BE2C (cell line): ENCODE measurements at regions not wholly inside any gene's neighbourhood (a gene's known extent, or its start where the extent isn't known, plus 50 kb on each side); places are given as distances from the start of the nearest gene placed in this dataset.

Source experiments
- DNase-seq: peaks from one replicate; pipeline ENCODE4 v3.0.0-alpha.2; 2020
- H3K27me3 ChIP-seq: fragments of 250-450 bp; sonication (Bioruptor Pico); 2 replicates; pipeline ENCODE4 v1.5.1; 2020; ENCODE audit warnings: mild to moderate bottlenecking
- H3K36me3 ChIP-seq: fragments of 250-450 bp; sonication (Bioruptor Pico); 2 replicates; pipeline ENCODE4 v1.5.1; 2020; ENCODE audit warnings: mild to moderate bottlenecking
- H3K4me1 ChIP-seq: fragments of 250-450 bp; sonication (Bioruptor Pico); 2 replicates; pipeline ENCODE4 v1.5.1; 2020
- H3K4me3 ChIP-seq: 2 replicates; pipeline ENCODE4 v1.5.1; 2011; ENCODE audit warnings: low read depth, low read length
- H3K9me3 ChIP-seq: fragments of 250-450 bp; sonication (Bioruptor Pico); 2 replicates; pipeline ENCODE4 v1.5.1; 2020
- TF ChIP-seq, protein P1 (sequence below): IDR thresholded peaks from 2 replicates; pipeline ENCODE4 v1.5.1; 2012; ENCODE audit warnings: mild to moderate bottlenecking, low read depth, low read length

DNA sequence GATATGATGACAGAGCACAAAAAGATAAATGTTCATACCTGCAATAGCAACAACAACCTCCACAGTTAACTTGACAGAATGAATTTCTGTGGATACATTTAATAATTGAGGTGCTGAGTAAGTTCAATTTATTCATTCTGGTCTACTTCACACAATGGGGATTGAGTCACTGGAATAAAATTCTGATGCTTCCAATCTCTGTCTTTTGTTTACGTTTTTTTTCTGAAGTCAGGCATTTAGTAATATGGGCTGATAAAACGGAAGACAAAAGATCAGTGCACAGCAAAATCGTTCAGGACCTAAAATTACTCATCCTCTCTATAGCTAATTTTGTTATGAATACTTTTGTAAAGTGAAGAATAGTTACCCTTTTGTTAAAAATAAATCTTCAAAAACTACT is 565.9 kb upstream of the CCDC54 start:
- TF ChIP-seq, protein P1, sequence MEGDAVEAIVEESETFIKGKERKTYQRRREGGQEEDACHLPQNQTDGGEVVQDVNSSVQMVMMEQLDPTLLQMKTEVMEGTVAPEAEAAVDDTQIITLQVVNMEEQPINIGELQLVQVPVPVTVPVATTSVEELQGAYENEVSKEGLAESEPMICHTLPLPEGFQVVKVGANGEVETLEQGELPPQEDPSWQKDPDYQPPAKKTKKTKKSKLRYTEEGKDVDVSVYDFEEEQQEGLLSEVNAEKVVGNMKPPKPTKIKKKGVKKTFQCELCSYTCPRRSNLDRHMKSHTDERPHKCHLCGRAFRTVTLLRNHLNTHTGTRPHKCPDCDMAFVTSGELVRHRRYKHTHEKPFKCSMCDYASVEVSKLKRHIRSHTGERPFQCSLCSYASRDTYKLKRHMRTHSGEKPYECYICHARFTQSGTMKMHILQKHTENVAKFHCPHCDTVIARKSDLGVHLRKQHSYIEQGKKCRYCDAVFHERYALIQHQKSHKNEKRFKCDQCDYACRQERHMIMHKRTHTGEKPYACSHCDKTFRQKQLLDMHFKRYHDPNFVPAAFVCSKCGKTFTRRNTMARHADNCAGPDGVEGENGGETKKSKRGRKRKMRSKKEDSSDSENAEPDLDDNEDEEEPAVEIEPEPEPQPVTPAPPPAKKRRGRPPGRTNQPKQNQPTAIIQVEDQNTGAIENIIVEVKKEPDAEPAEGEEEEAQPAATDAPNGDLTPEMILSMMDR, result no peak
- Histone ChIP-seq H3K27me3 (no peaks in the 10 kb centered on the region), H3K4me1 (peaks cover 16% of the 10 kb centered on the region), H3K36me3 (no peaks in the 10 kb centered on the region), H3K4me3 (no peak overlapping the region), H3K9me3 (no peaks in the 10 kb centered on the region)
- DNase-seq, result no peak

DNA sequence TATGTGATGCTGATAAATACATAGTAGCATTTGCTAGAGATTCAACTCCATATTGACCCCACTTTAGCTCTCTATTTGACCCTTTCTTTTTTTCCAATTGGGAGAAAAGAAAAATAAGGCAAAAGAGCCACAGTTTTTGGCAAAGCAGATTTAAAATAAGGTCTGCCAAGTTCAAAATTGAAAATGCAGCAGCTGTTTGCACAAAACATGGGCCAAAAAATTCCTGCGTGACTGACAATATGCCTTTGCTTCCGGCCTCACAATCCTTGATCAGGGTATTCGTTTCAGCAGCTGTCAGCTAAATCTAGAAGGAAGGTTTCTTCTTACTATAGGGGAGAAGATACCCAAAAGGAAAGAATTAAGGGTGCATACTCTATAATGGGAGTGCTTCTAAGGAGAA is 563.5 kb upstream of the CCDC54 start:
- no peaks in the 10 kb centered on the region for H3K36me3 ChIP-seq
- no peaks in the 10 kb centered on the region for H3K27me3 ChIP-seq
- TF ChIP-seq, protein P1, result no peak
- H3K9me3 ChIP-seq, result no peaks in the 10 kb centered on the region
- DNase-seq, result no peak
- peaks cover 16% of the 10 kb centered on the region for H3K4me1 ChIP-seq
- no peak overlapping the region for H3K4me3 ChIP-seq

DNA sequence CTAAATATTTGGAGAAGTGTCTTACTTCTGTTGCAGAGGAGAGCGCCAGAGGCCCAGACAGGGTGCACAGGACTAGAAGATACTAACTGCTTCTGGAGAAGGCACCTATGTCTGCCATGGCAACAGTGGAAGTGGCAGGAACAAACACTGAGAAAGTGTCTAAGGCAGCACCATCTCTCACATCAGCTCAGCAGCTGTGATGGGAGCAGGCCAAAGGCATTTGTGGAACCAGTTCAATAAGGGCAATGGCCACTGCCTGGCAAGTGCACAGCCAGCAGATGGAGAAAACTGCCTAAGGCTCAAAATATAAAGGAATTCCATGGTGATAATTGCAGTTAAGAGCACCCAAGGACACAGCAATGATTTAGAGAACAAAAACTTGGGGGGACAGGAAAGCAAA is 563.0 kb upstream of the CCDC54 start:
- Histone ChIP-seq H3K4me1 (peaks cover 16% of the 10 kb centered on the region), H3K9me3 (no peaks in the 10 kb centered on the region), H3K27me3 (no peaks in the 10 kb centered on the region), H3K36me3 (no peaks in the 10 kb centered on the region), H3K4me3 (no peak overlapping the region)
- TF ChIP-seq, protein P1, result no peak
- no peak for DNase-seq

DNA sequence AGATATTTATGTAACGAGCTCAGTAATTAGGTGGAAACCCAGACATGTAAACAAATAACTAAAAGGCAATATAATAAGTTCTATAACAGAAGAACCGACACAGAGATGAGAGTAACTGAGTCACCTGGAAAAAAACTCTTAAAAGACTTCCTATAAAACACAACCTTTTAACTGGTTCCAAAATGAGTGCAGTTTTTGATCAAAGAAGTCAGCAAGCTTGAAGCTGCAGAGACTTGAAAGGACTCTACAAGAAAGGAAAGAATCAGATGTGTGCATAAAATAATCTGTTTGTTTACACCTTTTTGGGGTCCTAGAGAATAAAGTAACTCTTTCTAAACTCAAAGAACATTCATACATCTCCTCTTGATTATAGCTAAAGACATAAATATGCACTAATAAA is 560.4 kb upstream of the CCDC54 start:
- Histone ChIP-seq H3K36me3 (no peaks in the 10 kb centered on the region), H3K9me3 (no peaks in the 10 kb centered on the region), H3K27me3 (no peaks in the 10 kb centered on the region), H3K4me3 (no peak overlapping the region), H3K4me1 (no peaks in the 10 kb centered on the region; the same call in 1 of the 2 replicates)
- no peak for DNase-seq
- TF ChIP-seq, protein P1, result no peak

DNA sequence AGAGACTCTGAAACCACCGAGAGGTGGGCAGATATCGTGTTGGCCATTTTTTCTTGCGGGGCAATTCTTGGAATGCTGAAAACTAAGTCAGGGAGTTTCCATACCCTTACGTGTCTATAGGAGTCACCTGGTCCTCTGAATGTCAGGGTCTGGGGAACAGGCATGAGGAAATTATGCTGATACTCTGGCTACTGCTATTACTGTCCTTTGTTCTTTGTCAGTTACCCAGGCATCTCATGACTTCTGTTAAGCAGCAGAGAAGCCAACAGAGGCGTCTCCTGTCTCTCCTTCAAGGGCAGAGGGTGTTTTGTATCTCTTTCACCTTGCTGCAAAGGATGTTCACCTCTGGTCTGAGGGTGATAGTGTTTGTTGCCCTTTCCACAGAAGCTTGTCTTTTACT is 559.5 kb upstream of the CCDC54 start:
- Histone ChIP-seq H3K27me3 (no peaks in the 10 kb centered on the region), H3K9me3 (no peaks in the 10 kb centered on the region), H3K4me3 (no peak overlapping the region), H3K36me3 (no peaks in the 10 kb centered on the region), H3K4me1 (no peaks in the 10 kb centered on the region; the same call in 1 of the 2 replicates)
- DNase-seq, result no peak
- TF ChIP-seq, protein P1, result no peak

DNA sequence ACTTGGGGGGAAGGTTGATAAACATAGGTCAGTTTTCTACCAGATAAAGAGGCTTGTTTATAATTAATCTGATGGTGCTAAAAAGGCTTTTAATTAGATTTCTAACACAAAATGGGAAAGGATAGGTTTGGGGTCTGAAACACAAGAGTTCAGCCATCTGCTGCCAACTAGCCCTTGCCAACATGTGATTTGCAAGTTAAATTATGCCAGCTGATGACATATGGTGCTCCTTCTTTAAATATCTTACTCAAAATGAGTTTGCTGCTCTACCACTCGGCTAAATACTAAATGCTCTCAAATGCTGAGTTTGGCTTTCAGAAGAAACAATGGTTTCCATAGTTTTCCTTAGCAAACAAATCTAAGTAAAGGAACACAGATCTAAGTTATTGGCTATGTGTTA is 557.8 kb upstream of the CCDC54 start:
- H3K4me1 ChIP-seq, result no peaks in the 10 kb centered on the region; the same call in 1 of the 2 replicates

More for the DNA sequence above, 557.8 kb upstream of the CCDC54 start:
- no peaks in the 10 kb centered on the region for H3K9me3 ChIP-seq
- TF ChIP-seq, protein P1, result no peak
- no peaks in the 10 kb centered on the region for H3K27me3 ChIP-seq
- H3K4me3 ChIP-seq, result no peak overlapping the region
- DNase-seq, result no peak
- H3K36me3 ChIP-seq, result no peaks in the 10 kb centered on the region
